UCSD-AML1 (cell line): ENCODE measurements at regions not wholly inside any gene's neighbourhood (a gene's known extent, or its start where the extent isn't known, plus 50 kb on each side); places are given as distances from the start of the nearest gene placed in this dataset.

Source experiments
- DNase-seq: peaks from one replicate; lab custom pipeline; 2025; ENCODE audit not compliant: unreplicated experiment; lab: John Stamatoyannopoulos, UW

DNA sequence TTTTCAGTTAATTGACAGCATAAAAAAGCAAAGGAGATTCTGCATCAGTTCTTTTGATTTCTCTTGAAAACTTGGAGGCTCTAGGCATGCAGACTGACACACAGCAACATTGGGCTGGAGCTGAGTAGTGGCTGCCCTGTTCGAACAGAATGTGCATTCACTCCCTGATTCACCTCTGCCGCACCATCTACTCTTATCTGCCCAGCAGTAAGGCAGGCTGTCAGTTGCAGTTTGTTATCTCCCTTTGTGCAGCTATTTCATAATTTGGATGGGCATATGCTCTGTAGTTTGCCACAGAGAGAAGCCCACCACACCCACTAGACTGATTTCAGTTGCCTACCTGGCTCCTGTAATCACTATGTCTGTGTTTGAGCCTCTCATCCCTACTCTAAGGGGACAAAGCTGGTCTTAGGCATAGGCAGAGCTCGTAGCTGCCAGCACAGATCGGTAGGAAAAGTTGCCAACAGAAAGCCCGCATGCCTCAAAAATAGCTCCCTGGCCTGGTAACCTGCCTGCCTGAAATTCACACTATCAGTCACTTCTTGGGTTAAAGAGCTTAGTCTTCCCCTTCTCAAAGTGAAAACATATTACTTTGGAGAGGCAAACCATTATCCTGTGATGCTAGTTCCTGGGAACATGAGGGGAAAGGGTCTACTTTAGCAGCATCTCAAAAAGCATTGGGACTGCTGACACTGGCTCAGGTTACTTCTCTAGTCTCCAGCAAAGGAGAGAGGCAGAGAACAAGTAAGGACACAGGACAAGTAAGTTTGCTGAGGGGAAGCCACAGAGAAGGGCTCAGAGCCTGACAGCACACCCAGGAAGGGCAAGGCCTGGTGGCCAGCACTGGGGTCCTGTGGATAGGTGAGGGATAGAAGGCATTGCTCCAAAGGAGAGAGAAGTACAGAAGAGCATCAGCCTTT is 75.9 kb upstream of the TMEM164 start:
- no peak for DNase-seq

DNA sequence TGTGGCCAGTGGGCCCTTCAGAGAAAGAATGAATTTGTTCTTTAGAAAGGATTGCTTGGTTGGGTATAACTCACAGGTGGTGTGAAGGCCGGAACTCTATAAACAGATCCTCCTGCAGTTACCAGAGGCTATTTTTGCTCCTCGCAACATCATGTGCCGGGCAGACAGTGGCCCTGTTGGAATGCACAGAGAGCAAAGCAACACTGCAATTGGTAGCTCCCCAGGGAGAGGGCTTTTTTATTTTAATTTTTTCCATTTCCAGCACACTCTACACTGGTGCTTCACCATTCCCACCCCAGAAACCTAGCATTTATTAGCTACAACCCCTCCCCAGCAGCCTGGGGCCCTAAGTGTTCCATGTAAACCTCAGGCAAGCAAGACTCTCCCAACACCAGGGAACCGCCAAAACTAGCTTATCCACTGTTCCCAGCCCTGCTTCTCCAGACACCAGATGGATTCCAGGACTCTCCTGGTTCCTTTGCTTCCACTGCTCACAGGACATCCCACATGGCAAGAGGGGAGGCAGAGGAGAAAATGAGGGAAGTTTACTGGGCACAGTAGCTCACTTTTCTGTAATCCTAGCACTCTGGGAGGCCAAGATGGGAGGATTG is 75.1 kb upstream of the TMEM164 start:
- DNase-seq: no peak

GRCh38 chrX:109928596-109929335 is 74.1 kb upstream of the TMEM164 start:
- no peak for DNase-seq

DNA sequence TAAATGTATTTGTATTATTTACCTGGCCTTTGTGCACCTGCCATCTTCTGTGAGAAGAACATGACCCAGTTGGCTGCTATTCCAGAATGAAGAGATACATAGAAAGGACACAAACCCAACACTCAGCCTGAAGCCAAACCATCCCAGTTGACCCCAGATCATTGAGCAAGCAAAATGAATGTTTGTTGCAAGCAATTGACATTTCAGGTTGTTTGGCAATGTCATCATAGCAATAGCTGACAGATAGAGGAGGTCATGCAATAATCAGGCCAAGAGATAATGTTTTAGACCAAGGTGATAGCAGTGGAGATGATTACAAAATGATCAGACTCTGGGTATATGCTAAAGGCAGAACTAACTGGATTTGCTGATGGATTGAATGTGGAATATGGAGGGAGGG is 71.2 kb upstream of the TMEM164 start:
- no peak for DNase-seq

DNA sequence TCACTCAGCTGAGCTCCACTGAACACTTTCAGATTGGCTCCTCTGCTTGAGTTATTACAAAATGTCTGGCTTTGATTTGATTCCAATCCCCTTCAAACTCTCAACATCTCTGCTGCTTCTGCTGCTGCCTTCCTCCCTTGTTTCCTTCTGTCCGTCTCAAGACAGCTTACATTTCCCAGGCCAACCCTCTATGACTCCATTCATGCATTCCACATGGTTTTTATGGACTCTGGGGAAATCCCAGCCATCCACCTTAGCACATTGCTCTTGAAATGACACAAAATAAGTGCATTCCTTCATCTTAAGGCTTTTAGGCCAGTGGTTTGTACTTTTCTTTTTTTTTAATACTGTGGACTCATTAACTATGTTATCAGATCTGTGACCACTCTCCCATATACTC is 68.5 kb upstream of the TMEM164 start:
- DNase-seq: no peak

GRCh38 chrX:109934935-109935334 is 68.0 kb upstream of the TMEM164 start:
- no peak for DNase-seq

DNA sequence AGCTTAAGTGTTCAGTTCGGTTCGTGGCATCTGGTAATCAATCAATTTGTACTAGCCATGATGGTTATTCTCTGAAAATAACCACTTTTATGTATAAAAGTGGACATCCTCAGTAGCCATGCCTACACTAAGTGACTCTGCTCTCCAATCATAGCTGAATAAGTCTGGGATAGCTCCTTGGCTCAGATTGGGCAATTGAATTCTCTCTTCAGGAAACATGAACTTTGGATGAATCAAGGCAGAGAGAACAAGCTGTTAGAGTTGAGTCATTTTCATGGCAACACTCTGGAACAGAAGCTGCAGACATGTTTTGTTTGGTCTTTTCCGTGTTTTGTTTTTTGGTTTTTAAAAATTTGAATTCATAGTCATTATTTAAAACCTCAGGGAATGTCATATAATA is 66.8 kb upstream of the TMEM164 start:
- DNase-seq: no peak

- no peak for DNase-seq
Measured at GRCh38 chrX:109936598-109936997, 66.3 kb upstream of the TMEM164 start.

- no peak for DNase-seq
Measured at GRCh38 chrX:109939498-109939897, 63.4 kb upstream of the TMEM164 start.

GRCh38 chrX:109940411-109940810 is 62.5 kb upstream of the TMEM164 start:
- no peak for DNase-seq

GRCh38 chrX:109943092-109943739 is 59.7 kb upstream of the TMEM164 start:
- DNase-seq: no peak

GRCh38 chrX:109943740-109944092 is 59.2 kb upstream of the TMEM164 start:
- DNase-seq: no peak

- no peak for DNase-seq
Measured at GRCh38 chrX:109952050-109952449, 50.9 kb upstream of the TMEM164 start.

DNA sequence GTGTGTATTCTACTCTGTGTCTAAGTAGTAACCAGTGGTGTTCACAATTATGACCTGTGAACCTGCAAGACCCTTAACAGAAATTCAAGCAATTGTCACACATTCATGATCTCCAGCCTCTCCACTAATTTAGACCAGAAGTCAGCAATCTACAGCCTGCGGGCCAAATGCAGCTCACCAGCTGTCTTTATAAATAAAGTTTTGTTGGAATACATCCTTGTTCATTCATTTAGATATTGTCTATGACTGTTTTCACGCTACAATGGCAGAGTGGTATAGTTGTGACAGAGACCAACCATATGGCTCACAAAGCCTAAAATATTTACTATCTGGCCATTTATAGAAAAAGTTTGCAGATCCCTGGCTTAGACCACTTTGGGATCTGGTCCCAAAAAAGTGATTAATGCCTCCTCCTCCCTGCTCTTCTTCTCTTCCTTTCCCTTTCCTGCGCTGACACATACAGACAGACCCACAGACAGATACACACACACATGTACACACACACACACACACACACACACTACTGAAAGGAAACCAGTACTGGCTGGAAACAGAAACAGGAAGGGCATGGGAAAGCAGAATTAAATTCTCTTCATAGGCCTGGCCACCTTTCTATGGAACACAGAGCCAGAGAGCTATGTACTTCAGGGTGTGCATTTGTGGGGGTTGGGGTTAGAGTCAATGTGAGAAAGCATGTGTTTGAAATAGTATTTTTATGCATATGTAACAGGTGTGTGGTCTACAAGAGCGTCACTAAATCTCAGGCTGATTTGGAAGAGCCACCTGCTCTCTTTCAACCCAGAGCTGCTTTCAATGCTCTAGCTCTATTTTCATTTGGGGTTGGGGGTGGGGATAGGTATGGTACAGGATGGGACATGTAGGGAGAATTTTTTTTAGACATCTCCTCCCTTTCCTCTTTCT is 49.7 kb upstream of the TMEM164 start:
- no peak for DNase-seq
